T-helper 1 cell (primary cell): ENCODE measurements at regions not wholly inside any gene's neighbourhood (a gene's known extent, or its start where the extent isn't known, plus 50 kb on each side); places are given as distances from the start of the nearest gene placed in this dataset.

Experiments
- DNase-seq, 5 donors: peaks; one replicate each; pipeline ENCODE4 v3.0.0-alpha.2; 2012 to 2020

- DNase-seq: no peak
Observed at GRCh38 chr2:47315475-47315874, 53.6 kb upstream of the EPCAM start.

- no peak for DNase-seq
Observed at GRCh38 chr2:47313728-47314127, 55.4 kb upstream of the EPCAM start.

- DNase-seq: no peak
Observed at GRCh38 chr2:47313141-47313691, 55.9 kb upstream of the EPCAM start.

- no peak for DNase-seq
Observed at GRCh38 chr2:47312491-47312850, 56.6 kb upstream of the EPCAM start.

- DNase-seq: no peak
Observed at GRCh38 chr2:47311764-47312490, 57.2 kb upstream of the EPCAM start.

GRCh38 chr2:47310801-47311560 lies 58.1 kb upstream of the EPCAM start:
- no peak for DNase-seq

- no peak for DNase-seq
Observed at GRCh38 chr2:47309952-47310800, 58.9 kb upstream of the EPCAM start.

- DNase-seq: no peak
Observed at GRCh38 chr2:47309472-47309951, 59.6 kb upstream of the EPCAM start.

- no peak for DNase-seq
Observed at GRCh38 chr2:47307066-47307465, 62.0 kb upstream of the EPCAM start.

GRCh38 chr2:47304654-47305053 lies 64.5 kb upstream of the EPCAM start:
- no peak for DNase-seq

GRCh38 chr2:47303341-47304148 lies 65.6 kb upstream of the EPCAM start:
- DNase-seq: no peak

GRCh38 chr2:47302308-47302707 lies 66.8 kb upstream of the EPCAM start:
- no peak for DNase-seq

GRCh38 chr2:47301731-47302130 lies 67.4 kb upstream of the EPCAM start:
- DNase-seq: no peak

GRCh38 chr2:47301277-47301618 lies 67.9 kb upstream of the EPCAM start:
- no peak for DNase-seq

GRCh38 chr2:47300609-47301276 lies 68.4 kb upstream of the EPCAM start:
- no peak for DNase-seq

GRCh38 chr2:47300081-47300480 lies 69.0 kb upstream of the EPCAM start:
- no peak for DNase-seq

- no peak for DNase-seq
Observed at GRCh38 chr2:47299555-47299954, 69.6 kb upstream of the EPCAM start.

GRCh38 chr2:47298771-47299170 lies 70.3 kb upstream of the EPCAM start:
- no peak for DNase-seq

GRCh38 chr2:47297767-47298425 lies 71.2 kb upstream of the EPCAM start:
- no peak for DNase-seq

GRCh38 chr2:47295981-47296635 lies 73.0 kb upstream of the EPCAM start:
- DNase-seq: no peak
